22Rv1 (cell line): ENCODE measurements at regions not wholly inside any gene's neighbourhood (a gene's known extent, or its start where the extent isn't known, plus 50 kb on each side); places are given as distances from the start of the nearest gene placed in this dataset.

ENCODE experiments used
- H3K27ac ChIP-seq: fragments of 450-650 bp; 2 replicates; pipeline ENCODE4 v1.5.1; 2017
- ZFX ChIP-seq: fragments of 450-650 bp; IDR thresholded peaks from 2 replicates; pipeline ENCODE4 v1.6.1; 2017; ENCODE audit warnings: antibody characterized with exemption, borderline replicate concordance
- TF ChIP-seq, protein P1 (sequence below): fragments of 450-650 bp; IDR thresholded peaks from 2 replicates; pipeline ENCODE4 v1.5.1; 2017; ENCODE audit warnings: mild to moderate bottlenecking

DNA sequence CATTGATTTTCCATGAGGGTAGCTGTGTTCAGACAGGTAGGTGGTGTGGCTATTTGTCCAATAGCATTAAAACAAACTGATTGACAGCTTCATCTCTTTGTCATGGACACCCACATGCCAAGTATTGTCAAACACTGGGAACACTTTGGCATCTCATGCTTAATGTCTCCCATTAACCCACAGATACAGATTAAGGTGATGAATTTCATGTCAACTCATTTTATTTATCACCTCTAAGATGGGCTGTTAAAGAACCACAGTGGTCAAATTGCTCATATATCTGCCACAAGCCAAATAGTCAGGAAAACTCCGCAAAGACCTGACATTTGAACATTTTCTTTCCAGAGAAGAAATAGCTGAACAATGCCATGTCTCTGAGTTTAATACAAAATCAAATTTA is 139.1 kb upstream of the SPTLC3 start:
- TF ChIP-seq ZFX, result no peak
- no peak overlapping the region for H3K27ac ChIP-seq

DNA sequence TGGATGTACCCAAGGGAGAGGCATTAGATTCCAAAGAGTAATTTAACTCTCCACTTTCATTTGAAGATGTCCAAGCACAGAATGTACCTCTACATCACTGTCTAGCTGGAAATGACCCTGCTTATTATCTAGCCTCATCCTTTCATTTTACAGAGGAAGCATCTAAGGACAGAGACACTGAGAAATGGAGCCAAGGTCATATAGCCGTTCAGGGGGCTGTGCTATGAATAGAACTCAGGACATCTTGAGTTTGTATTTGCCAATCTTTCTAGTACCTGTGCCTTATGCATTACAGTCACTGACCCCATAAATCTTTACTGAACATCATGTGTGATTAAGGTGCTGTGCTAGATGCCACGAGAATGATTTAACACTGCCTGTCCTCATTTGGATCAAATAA is 138.2 kb upstream of the SPTLC3 start:
- TF ChIP-seq ZFX, result no peak
- TF ChIP-seq, protein P1, sequence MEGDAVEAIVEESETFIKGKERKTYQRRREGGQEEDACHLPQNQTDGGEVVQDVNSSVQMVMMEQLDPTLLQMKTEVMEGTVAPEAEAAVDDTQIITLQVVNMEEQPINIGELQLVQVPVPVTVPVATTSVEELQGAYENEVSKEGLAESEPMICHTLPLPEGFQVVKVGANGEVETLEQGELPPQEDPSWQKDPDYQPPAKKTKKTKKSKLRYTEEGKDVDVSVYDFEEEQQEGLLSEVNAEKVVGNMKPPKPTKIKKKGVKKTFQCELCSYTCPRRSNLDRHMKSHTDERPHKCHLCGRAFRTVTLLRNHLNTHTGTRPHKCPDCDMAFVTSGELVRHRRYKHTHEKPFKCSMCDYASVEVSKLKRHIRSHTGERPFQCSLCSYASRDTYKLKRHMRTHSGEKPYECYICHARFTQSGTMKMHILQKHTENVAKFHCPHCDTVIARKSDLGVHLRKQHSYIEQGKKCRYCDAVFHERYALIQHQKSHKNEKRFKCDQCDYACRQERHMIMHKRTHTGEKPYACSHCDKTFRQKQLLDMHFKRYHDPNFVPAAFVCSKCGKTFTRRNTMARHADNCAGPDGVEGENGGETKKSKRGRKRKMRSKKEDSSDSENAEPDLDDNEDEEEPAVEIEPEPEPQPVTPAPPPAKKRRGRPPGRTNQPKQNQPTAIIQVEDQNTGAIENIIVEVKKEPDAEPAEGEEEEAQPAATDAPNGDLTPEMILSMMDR, result no peak
- no peak overlapping the region for H3K27ac ChIP-seq

DNA sequence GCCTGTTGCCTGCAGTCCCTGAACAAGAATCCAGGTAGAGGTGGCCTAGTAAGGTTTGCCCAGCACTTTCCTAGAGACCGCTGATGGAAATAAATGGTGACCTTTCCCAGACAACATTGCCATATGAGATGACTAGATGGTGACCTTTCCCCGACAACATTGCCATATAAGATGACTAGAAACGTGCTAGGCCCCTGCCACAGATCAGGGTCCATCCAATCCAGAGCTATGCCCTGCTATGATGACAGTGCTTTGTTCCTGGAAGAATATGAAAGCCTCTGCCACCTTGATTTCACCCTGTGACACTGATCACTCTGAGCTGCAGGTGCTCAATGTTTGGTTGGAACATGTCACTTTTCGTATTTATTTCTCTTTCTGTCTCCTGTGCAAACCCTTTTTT is 133.8 kb upstream of the SPTLC3 start:
- H3K27ac ChIP-seq, result no peak overlapping the region
- TF ChIP-seq ZFX, result no peak
- TF ChIP-seq, protein P1, result no peak

DNA sequence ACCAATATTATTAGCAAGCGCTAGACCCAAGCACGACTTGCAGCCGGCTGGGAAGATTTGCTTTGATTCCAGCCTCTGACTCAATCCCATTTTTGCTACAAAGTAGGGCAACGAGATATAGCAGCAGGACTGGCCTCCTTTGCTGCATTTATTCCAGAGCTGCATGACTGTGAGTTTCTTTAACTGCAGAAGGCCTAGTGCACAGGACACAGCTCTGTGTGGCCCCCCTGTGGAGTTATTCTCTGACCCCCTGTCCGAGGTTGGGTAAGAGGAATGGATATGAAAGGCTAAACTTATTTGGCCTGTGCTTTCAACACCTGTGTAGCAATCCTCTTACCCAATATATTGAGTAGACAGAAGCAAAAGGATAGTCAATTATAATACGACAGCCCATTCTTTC is 133.3 kb upstream of the SPTLC3 start:
- H3K27ac ChIP-seq, result no peak overlapping the region
- no peak for TF ChIP-seq ZFX
- TF ChIP-seq, protein P1, result no peak

DNA sequence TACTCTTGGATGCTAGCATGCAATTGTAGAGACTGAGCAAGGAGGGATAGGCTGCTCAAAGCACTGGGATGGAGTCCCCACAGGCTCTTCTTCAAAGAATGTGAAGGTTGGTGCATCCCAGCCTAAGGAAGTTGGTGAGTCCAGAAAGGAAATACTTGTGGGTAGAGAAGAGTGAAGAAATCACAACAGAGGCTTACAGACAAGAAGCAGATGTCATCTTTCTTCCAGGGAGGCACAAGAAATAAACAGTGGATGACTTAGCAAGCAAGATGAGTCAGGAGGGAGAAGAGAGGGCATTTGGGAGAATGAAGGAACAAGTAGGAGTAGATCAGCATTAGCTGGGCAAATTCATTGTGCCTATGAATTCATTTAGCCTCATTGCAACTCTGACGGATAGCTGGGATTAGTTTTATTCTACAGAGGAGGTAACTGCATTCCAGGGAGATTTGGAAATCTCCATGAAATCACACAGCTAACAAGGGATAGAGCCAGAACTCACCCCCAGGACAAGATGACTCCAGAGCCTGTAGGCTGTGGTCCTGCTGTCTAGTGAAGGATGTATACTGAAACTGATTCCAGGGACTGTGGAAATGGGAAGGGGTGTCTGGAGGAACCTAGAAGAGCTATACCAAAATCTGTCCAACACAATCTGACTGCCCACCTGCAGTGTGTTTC is 125.8 kb upstream of the SPTLC3 start:
- TF ChIP-seq, protein P1, result no peak
- TF ChIP-seq ZFX, result no peak
- no peak overlapping the region for H3K27ac ChIP-seq

DNA sequence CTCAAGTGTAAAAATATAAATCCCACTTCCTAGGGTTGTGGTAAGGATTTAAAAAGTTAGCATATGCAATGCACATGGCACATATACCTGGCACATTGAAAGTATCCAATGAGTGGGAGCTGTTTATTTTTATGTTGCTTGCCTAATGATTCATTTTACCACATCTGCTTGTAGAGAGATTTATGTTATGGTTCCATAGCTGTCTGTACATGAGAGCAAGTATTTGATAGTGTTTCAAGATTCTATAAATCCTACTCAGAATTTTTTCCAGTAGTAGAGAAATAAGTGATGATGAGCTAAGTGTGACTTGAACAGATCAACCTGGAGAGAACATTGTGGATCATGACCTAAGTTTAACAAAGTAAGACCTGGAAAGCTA is 125.3 kb upstream of the SPTLC3 start:
- TF ChIP-seq, protein P1, result no peak
- TF ChIP-seq ZFX, result no peak
- no peak overlapping the region for H3K27ac ChIP-seq

DNA sequence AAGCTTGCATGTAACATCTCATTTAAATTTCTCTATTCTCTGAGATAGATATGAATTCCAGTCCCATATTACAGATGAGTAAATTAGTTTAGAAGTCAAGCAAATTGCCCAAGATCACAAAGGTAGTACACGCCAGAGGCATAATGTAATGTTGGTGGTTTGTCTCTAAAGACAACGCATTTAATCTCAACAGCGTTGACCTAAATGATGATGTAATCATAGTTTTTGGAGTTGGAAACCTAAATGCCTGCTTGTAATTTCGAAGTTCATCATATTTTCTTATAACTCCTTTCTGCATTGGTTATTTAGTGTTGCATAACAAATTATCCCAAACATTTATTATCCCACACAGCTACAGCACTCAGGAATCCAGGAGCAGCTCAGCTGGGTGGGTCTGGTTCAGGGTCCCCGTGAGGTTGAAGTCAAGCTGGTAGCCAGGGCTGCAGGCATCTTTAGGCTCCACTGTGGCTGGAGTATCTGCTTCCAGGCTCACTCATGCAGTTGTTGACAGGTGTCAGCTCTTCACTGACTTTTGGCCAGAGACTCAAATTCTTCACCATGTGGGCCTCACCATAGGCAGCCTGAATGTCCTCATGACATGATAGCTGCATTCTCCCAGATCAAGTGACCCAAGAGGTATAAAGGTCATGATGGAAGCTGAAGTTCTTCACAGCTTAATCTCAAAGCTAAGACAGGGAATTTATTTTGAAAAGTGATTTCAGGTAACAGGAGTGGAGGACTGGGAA is 122.0 kb upstream of the SPTLC3 start:
- no peak overlapping the region for H3K27ac ChIP-seq
- TF ChIP-seq ZFX, result no peak
- TF ChIP-seq, protein P1, result no peak

DNA sequence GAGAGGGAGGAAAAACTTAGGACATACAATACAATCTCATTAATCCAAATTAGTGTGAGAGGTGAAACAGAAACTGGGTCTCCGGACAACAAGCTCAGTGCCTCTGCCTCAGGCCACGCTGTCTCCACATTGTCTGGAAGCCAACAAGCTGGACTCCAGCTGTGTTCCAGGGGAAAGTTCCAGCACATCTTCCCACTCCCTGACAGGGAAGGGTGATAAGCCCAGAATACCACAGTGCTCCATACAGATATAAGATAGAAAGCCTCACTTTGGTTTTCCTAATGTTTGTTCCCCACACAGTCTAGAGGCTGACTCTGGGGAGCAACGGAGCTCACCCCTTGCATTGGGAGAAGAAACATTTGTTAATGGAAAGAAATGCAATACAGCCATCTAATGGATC is 117.1 kb upstream of the SPTLC3 start:
- no peak for TF ChIP-seq ZFX
- TF ChIP-seq, protein P1, result no peak
- no peak overlapping the region for H3K27ac ChIP-seq
